ENCODE measurements at regions not wholly inside any gene's neighbourhood (a gene's known extent, or its start where the extent isn't known, plus 50 kb on each side); places are given as distances from the start of the nearest gene placed in this dataset.

DNA sequence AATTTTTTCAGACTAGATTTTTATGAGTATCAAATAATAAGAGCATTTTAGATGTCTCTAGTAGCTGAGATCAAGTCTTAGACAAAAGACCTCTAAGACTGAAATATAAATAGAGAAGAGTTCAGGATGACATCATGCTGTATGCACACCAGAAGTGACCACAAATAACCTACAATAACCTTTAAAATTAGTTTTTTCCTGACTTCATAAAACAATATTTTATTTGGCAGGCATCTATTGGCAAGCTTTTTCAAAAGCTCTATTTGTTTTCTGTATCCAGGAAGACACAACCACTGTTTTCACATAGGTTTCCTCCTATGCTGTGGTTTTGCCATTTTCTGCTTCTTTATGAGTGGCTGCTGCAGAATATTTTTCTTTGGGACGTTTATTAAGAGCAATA is 359.1 kb downstream of the CRPPA start (continued):
- TF ChIP-seq POLR2AphosphoS5 (IDR thresholded peaks at IDR 0.05; ENCODE audit: low read depth) (no peak), ZNF114 (CRISPR knock-in tag; IDR thresholded peaks at IDR 0.05) (no peak), CREB1 (CRISPR knock-in tag; IDR thresholded peaks at IDR 0.05; ENCODE audit: low read depth) (no peak), JUNB (IDR thresholded peaks at IDR 0.05; ENCODE audit: unreplicated experiment) (no peak), ZNF331 (CRISPR knock-in tag; IDR thresholded peaks at IDR 0.05; ENCODE audit: low read depth) (no peak), EZH2 (IDR thresholded peaks at IDR 0.05; ENCODE audit: low read depth, unreplicated experiment) (no peak), NANOG (IDR thresholded peaks at IDR 0.05; ENCODE audit: borderline replicate concordance) (no peak)
- TF ChIP-seq, protein P1, sequence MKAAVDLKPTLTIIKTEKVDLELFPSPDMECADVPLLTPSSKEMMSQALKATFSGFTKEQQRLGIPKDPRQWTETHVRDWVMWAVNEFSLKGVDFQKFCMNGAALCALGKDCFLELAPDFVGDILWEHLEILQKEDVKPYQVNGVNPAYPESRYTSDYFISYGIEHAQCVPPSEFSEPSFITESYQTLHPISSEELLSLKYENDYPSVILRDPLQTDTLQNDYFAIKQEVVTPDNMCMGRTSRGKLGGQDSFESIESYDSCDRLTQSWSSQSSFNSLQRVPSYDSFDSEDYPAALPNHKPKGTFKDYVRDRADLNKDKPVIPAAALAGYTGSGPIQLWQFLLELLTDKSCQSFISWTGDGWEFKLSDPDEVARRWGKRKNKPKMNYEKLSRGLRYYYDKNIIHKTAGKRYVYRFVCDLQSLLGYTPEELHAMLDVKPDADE (IDR thresholded peaks at IDR 0.05) = no peak
- TF ChIP-seq, protein P2, sequence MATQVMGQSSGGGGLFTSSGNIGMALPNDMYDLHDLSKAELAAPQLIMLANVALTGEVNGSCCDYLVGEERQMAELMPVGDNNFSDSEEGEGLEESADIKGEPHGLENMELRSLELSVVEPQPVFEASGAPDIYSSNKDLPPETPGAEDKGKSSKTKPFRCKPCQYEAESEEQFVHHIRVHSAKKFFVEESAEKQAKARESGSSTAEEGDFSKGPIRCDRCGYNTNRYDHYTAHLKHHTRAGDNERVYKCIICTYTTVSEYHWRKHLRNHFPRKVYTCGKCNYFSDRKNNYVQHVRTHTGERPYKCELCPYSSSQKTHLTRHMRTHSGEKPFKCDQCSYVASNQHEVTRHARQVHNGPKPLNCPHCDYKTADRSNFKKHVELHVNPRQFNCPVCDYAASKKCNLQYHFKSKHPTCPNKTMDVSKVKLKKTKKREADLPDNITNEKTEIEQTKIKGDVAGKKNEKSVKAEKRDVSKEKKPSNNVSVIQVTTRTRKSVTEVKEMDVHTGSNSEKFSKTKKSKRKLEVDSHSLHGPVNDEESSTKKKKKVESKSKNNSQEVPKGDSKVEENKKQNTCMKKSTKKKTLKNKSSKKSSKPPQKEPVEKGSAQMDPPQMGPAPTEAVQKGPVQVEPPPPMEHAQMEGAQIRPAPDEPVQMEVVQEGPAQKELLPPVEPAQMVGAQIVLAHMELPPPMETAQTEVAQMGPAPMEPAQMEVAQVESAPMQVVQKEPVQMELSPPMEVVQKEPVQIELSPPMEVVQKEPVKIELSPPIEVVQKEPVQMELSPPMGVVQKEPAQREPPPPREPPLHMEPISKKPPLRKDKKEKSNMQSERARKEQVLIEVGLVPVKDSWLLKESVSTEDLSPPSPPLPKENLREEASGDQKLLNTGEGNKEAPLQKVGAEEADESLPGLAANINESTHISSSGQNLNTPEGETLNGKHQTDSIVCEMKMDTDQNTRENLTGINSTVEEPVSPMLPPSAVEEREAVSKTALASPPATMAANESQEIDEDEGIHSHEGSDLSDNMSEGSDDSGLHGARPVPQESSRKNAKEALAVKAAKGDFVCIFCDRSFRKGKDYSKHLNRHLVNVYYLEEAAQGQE (IDR thresholded peaks at IDR 0.05; ENCODE audit: unreplicated experiment) = no peak
- TF ChIP-seq, protein P3, sequence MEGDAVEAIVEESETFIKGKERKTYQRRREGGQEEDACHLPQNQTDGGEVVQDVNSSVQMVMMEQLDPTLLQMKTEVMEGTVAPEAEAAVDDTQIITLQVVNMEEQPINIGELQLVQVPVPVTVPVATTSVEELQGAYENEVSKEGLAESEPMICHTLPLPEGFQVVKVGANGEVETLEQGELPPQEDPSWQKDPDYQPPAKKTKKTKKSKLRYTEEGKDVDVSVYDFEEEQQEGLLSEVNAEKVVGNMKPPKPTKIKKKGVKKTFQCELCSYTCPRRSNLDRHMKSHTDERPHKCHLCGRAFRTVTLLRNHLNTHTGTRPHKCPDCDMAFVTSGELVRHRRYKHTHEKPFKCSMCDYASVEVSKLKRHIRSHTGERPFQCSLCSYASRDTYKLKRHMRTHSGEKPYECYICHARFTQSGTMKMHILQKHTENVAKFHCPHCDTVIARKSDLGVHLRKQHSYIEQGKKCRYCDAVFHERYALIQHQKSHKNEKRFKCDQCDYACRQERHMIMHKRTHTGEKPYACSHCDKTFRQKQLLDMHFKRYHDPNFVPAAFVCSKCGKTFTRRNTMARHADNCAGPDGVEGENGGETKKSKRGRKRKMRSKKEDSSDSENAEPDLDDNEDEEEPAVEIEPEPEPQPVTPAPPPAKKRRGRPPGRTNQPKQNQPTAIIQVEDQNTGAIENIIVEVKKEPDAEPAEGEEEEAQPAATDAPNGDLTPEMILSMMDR (conservative IDR thresholded peaks at IDR 0.05; ENCODE audit: low read depth in 2 of 2) = no peak

DNA sequence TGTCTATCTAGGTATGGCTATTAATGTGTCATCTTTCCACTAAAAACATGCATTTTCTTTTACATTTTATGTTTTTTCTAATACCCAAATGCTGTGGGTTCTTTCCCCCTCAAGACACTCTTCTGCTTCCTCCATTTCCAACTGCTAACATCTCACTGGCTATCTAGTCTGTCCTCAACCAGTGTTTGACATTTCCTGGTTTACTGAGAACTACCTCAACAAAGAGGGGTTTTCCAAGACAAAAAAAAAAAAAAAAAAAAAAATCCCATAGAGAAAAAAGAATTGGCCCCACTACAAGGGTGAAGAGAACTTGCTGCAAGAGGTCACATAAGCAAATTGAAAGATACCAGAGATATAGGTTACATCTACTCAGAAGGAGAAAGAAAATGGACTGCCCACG is 359.7 kb downstream of the CRPPA start:
- no peaks in the 10 kb centered on the region for H4K20me1 ChIP-seq (replicated peaks; ENCODE audit: insufficient read depth)
- no peak overlapping the region for H3K27ac ChIP-seq (ENCODE audit: low read depth)
- H3K4me3 ChIP-seq = no peak overlapping the region
- H3K4me2 ChIP-seq = no peak overlapping the region
- no peaks in the 10 kb centered on the region for H3K27me3 ChIP-seq (ENCODE audit: insufficient read depth)
- Mint-ChIP-seq H3K4me3 (no peak overlapping the region), H3K4me1 (peaks cover 12% of the 10 kb centered on the region; the same call in 2 of the 3 replicates), H3K27ac (no peak overlapping the region), H3K36me3 (ENCODE audit: low read depth) (no peaks in the 10 kb centered on the region), H3K9me3 (no peaks in the 10 kb centered on the region), H3K27me3 (ENCODE audit: insufficient read depth, low read depth, poor library complexity) (no peaks in the 10 kb centered on the region)
- no peaks in the 10 kb centered on the region for H3F3A ChIP-seq (replicated peaks; ENCODE audit: low read depth)
- H3K4me1 ChIP-seq (ENCODE audit: insufficient read depth) = peaks cover 5% of the 10 kb centered on the region
- no peak overlapping the region for H2AFZ ChIP-seq
- no peaks in the 10 kb centered on the region for H3K36me3 ChIP-seq (ENCODE audit: insufficient read depth)
- ATAC-seq (no peak), DNase-seq (ENCODE audit: low spot score) (no peak)
- no peaks in the 10 kb centered on the region; the same call in 1 of the 2 replicates for H3K9me2 ChIP-seq (ENCODE audit: insufficient read depth)
- H3K79me2 ChIP-seq (replicated peaks; ENCODE audit: insufficient read depth) = no peaks in the 10 kb centered on the region
- TF ChIP-seq, protein P2 (IDR thresholded peaks at IDR 0.05; ENCODE audit: unreplicated experiment) = no peak
- TF ChIP-seq STAT1 (IDR thresholded peaks at IDR 0.05; ENCODE audit: unreplicated experiment) (no peak), JUNB (IDR thresholded peaks at IDR 0.05; ENCODE audit: unreplicated experiment) (no peak), EZH2phosphoT487 (IDR thresholded peaks at IDR 0.05; ENCODE audit: unreplicated experiment) (no peak), ZNF114 (CRISPR knock-in tag; IDR thresholded peaks at IDR 0.05) (no peak), POLR2AphosphoS5 (IDR thresholded peaks at IDR 0.05; ENCODE audit: low read depth) (no peak), EZH2 (IDR thresholded peaks at IDR 0.05; ENCODE audit: low read depth, unreplicated experiment) (no peak)

Measured in GM23338 (cell line).